Activated CD8-positive, alpha-beta memory T cell treated with anti-CD3 and anti-CD28 coated beads for 48 hours (primary cell): ENCODE measurements at regions not wholly inside any gene's neighbourhood (a gene's known extent, or its start where the extent isn't known, plus 50 kb on each side); places are given as distances from the start of the nearest gene placed in this dataset.

Source experiments
- DNase-seq, 3 experiments: peaks; one replicate each; pipeline ENCODE4 v3.0.0-alpha.2; 2020; ENCODE audit warnings: low read depth in 2 of 3, low spot score in 2 of 3

DNA sequence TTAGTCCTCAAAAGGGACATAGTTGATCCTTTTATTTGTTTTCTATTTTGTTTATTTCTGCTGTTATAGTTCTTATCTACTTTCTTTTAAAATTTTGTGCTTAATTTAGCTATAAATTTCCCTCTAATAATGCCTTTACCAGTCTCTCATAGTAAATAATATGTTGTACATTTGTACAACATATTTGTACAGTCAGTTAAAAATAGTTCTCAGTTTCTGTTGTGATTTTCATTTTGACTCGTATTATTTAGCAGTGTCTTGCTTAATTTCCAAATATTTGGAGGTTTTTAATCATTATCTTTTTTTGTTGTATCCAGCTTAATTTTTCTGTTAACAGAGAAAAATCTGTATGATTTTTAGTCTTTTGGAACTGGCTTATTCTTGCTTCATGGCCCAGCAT, 443.6 kb upstream of the TRIB2 start:
- DNase-seq: no peak

DNA sequence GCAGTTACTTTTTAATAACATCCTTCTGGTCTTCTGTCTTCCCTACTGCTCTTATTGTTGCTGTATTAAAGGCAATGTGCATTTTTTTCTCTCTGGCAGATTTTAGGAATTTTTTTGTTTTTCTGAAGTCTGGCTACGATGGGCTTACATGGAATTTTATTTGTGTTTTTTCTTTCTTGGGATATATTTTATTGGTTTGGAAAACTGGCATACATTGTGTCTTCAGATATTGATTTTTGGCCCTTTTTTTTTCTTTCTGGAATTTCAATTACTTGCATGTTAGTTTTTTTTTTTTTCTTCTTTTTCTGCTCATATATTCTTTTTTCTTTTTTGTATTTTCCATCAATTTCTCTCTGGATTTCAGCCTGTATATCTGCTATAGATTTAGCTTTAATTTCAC, 442.1 kb upstream of the TRIB2 start:
- no peak for DNase-seq

DNA sequence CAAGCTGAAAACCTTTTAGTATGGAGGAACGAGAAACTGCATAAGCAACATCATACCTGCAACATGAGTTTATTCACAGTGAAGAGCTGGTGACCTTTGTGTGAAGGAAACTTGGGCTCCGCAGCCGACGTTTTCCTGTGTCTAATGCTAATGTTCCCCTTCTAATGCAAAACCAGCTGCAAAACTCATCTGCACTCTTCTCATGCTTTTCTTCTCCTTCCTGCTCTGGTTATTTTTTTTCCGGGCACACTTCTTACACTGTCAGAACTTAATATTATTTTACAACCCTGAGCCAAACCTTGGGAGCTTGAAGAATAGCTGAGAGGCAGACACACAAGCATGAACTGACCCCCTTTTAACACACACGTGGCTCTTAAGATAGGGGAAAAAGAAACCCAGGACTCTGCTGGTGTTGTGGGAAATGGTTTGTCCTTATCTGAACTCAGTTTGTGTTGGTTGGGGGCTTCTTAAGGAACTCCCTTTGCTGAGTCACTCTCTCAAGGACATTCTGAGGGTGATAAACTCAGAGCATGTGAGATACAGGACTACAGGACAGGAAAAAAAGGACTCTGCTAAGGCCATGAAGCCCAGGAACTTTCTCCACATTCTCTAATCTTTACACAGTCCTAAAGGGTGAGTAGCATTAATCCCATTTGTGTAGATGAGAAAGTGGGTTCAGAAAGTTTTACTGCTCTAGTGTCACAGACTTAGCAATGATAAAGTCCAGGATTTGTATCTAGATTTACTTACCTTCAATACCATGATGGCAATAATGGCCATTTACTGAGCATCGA, 439.3 kb upstream of the TRIB2 start:
- no peak for DNase-seq

DNA sequence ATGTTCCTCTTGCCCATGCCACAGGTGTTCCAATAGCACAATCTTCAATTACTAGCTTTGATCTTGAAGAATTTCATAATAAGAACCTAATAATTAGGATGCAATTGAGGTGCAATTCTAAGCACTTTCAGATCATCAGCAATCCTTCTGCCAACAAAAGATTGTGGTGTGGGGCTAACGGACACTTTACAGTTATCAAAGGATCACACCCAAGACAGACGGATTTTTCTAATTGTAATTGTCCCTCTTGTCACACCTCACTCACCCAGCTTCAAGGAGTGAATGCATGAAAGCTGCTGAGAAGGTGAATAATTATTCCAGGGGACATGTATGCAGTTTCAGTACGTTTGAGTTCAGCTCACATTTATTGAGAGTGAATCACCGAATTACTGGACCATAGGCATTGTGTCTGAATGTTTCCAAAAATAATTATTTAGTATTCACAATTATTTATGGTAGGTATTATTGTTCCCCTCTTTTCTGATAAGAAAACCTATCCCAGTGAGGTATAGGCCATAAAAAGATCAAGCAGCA, 438.5 kb upstream of the TRIB2 start:
- no peak for DNase-seq

DNA sequence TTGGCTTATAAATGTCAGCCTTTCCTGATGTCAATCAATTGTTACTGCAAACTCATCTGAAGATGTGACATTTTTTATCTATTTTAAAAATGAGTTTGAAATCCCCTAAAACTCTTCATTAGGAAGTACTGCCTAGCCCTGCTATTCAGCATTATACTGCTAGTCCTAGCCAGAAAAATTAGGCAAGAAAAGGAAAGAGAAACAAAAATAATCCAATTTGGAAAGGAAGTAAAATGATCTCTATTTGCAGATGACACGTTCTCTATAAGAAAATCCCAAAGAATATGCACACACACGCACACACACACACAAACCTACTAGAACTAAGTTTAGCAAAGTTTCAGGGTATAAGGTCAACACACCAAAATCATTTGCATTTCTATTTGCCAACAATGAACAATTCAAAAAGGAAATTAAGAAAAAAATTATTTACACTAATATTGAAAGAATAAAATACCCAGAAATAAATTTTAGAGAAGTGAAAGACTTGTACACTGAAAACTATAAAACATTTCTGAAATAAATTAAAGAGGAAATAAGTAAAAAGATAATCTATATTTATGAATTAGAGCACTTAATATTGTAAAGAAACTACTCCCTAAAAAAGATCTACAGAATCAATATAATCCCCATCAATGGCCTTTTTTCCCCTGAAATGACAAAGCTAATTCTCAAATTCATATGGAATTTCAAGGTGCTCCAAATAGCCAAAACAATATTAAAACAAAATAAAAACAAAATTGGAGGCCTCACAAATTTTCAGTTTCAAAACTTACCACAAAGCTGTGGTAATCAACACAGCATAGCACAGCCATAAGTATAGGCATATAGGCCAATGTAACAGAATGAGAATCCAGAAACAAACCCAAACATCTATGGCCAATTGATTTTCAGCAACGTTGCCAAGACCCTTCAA, 433.7 kb upstream of the TRIB2 start:
- no peak for DNase-seq

DNA sequence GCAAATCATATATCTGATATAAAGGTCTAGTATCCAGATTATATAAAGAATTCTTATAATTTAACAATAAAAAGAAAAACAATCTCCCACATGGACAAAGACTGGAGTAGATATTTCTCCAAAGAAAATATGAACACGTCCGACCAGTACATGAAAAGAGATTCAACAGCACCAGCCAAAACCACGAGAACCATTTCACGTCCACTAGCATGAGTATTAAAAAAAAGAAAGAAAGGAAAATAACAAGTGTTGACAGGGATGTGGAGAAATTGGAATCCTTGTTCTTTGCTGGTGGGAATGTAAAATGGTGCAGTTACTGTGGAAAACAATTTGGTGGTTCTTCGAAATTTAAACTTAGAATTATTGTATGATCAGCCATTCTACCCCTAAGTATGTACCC, 432.7 kb upstream of the TRIB2 start:
- no peak for DNase-seq

DNA sequence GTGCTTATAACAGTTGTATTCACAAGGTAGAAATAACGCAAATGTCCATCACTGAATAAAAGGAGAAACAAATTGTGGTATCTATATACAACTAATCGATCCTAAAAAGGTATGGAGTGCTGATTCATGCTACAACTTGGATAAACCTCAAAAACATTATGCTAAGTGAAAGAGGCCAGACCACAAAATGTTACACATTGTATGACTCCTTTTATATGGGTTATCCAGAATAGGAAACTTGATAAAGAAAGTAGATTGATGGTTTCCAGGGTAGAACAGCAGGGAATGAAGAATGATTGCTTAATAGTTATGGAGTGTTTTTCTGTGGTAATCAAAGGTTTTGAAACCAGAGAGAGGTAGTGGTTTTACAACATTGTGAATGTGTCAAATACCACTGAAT, 432.2 kb upstream of the TRIB2 start:
- DNase-seq: no peak

DNA sequence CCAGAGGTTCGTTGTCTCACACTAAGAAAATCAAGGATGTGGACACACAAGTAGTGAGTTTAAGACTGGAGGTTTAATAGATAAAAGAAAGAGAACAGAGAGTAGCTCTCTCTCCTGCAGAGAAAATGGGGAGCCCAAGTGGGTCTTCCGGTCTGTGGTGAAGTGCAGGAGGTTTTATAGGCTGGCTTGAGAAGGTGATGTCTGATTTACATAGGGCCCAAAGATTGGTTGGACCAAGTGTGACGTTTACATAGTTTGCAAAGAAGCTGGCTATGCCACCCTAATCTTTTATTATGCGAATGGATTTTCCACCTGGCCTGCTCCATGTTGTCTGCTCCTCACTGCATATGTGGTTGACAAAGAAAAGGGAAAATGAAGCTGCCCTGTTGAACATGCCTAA, 430.4 kb upstream of the TRIB2 start:
- DNase-seq: no peak

DNA sequence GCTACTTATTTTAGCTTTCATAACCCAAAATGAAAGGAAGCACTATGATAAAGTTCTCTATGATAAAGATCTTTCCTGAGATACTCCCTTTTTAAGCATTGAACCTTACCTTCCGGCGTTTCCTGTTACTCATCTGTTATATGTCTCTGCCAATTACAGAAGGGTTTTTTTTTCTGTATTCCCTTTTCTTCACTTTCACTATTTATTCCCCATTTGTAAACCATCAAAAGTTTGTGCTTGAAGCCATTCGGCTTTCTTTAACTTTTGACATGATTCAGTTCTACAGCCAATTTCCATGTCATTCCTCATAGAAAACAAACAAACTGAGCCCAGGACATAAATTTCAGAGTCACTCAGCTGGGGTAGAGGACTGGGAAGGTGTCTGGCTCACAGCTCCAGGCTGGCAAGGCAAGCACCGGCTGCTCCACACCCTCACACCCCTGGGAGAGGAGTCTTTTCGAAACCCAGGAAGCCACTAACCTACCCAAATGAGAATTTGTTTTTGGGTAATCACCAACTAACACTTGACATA, 429.4 kb upstream of the TRIB2 start:
- no peak for DNase-seq

DNA sequence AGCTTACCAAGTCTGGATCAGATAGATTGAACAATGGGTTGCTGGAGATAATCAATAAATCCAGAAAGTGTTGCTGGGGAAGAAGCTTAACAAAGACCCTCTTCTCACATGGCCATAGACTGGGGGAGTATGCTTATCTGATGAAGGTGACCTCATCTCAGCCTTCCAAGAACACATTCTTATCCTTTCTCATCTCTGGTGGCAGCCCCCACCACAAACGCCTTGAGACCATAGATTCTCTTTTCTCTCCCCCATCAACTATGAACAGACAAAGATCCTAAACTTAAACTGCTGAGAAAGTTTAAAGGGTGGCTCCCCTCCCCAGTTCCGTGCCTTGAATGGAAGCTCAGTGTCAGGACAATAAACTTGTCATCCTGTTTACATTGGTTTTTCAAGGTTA, 428.7 kb upstream of the TRIB2 start:
- DNase-seq: no peak

DNA sequence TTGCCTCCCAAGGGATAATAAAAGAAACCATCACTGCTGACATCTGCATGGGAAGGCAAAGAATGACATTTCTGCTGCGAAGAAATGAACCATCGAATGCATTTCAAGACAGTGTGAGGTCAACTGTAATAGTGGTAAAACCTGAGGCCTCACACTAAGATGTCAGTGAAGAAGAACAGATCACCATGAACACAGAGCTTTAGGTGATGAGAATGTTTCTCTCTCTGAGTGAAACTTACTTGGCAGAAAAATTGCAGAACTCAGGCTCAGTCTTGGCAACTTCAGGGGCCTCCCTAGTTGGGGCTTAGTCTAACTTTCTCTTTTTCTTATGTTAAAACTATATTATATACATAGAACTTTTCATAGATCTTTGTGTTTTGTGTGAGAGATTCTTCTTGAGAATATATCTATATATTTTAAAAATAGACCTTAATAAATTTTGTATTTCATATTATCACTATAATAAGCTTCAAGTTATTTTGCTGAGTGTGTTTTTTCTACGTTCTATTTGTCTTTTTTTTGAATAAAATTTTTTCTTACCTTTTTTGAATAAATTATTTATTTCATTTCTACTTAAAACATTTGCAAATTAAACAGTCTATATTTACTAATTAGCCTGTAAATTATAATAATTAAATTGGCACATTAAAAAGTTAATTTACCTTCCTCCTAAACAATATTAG, 427.5 kb upstream of the TRIB2 start:
- DNase-seq: no peak

DNA sequence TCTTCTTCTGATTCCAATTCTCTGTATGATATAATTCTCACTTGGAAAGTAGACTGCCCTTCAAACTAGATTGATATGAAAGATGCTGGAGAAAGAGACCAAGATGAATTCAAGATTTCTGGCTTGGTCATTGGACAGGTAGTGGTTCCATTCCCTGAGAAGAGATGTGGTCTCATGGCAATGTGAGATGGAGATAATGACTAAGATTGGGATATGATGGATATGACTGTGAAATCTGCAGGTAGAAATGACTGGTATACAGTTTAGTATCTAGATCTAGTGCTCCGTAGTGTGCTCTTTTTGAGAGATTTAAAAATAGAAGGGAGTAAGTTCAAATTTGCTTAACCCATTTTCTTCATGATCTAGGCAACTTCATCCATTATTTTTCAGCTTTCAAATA, 425.4 kb upstream of the TRIB2 start:
- no peak for DNase-seq

DNA sequence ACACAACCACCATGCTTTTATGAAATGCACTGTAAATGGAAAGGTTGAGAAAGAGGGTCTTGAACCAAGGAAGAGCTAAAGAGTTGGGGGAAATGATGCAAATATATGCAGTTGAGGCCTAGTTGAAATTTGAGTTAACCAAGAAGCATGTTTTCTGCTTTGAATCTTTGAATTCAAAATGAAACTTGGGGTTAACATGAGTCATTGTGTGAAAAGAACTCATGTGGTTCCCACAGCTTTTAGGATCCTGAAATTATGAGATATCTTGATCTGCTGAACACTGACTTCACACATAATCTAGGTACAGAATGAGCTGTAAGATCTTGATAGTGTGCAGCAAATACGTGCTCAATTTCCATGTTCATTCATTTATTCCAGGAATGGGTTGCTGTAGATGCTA, 422.9 kb upstream of the TRIB2 start:
- no peak for DNase-seq

DNA sequence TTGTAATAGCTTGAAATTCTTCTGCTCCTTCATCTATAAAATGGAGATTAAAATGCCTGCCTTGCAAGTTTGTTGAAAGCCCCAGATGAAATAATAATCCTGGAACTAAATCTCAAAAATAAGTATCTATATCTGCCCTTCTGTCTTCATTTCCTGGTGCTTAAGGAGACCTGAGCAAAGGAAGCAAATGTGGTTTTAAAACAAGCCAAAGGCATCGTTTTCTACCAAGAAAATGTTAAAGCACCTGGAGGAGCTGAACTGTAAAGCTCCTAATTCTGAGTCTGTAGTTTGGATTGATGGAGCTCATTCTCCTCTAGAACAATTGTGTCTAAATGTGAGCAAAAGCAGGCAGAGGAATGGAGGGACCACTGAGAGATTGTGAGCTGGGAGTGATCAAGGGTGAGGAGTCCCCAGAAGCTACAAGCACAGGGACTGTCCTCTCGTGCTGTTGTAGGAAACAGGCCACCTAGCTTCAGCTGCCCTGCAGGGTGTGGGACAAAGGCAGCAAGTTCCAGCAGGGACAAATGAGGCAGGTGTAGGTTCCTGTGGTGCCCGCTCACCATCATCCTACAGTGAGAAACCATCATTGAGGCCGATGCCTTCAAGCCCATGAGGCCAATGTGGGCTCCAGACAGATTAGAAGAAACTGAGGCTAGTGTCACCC, 420.7 kb upstream of the TRIB2 start:
- DNase-seq: no peak

DNA sequence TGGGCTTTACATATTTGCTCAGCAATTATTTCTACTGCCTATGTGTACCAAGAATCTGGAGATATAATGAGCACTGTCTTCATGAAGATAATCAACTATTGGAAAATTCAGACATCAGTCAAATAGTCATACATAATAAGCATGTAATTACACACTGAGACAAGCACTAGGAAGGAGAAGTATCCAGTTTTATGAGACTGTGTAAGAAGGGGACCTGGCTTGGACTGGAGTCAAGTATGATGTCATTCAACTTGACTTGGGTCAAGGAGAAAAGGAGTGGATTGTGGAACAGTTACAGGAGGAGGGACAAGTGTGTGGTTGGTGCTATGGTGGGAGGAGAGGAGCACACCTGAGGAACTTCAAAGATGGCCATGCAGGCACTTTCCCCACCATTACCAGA, 419.8 kb upstream of the TRIB2 start:
- no peak for DNase-seq

DNA sequence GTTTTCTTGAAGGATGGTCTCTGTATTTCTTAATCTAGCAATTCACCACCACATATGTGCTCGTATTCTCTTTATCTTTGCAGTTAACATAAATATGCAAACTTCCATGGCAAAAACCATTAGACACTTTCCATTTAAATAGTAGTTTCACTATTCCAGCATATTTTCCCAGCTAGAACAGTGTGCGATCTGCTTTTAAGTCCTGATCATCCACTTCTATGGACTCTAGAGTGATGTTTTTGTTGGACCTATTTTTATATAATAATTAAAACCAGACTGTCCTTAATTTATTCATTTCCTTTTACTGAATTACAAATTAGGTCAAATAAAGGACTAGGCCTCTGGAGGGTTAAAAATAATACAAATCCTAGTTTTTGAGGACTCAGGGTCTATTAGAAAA, 418.4 kb upstream of the TRIB2 start:
- DNase-seq: no peak

DNA sequence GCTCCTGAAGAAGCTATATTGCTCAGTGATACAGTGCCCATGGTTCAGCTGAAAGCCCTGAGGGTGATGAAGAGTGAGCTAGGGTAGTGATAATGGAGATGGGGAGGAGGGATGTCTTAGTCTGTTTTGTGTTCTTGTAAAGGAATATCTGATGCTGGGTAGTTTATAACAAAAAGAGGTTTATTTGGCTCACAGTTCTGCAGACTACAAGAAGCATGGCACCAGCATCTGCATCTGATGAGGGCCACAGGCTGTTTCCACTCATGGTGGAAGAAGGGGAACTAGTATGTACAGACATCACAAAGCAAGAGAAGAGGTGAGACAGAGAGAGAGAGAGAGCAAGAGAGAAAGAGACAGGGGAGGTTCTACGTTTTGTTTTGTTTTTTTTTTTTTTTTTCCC, 417.3 kb upstream of the TRIB2 start:
- DNase-seq: no peak

DNA sequence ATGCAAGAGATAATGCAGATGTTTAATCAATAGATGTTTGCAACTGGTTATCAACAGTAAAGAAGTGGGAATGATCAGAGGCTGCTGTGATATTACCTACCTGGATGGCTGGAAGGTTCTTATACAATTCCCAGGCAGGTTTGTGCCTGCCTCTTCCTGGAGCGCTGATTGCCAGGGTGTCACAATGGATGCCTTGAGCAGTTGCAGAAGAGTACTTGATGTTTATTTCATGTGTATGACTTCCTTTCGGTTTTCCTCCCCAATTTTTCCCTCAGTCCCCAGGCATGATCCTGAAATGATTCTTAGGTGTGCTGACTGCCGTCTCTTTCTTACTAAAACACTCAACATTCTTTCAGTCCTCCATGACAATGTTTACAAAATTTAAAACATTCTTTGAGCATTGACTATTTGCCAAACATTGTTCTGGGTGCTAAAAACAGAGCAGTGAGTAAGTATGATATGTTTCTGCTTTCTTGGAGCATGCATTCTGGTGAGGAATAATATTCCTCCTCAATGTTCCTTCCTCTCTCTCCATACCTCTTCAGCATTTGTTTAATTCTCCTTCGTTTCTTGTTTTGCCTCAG, 416.6 kb upstream of the TRIB2 start:
- no peak for DNase-seq

DNA sequence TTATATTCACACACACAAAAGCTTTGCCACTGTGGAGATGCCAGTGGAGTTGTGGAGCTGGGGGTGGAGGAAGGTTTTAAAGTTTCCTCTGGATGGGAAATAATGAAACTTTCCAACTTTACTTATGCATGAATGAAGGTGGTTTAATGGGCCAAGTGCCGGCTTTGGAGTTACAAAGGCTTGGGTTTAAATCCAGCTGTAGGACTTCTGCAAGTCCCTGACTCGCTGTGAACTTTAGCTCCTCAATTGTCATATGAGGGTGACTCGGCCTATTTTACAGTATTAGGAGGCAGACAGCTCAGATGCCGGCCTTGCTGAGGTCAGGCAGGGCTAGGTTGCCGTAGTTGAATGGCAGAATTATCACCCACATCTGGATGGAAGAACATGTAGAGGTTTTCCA, 415.8 kb upstream of the TRIB2 start:
- DNase-seq: no peak

DNA sequence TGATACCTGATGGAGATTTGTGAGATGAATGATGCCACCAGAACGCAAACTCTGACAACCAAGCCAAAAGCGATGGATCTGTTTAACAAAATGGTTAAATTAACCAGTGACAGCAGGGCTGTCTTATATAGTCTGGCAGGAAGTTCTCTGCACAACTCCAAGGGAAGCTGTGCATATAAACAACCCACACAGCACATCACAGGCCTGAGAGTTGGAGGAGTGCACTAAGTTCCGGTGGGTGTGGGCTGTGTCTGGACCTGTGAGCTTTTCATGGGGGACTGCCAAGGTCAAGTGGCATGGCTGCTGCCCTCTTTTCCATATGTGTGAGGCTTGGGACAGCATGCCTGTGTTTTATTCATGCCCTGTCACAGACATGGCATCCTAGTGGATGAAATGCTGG, 414.6 kb upstream of the TRIB2 start:
- DNase-seq: no peak

DNA sequence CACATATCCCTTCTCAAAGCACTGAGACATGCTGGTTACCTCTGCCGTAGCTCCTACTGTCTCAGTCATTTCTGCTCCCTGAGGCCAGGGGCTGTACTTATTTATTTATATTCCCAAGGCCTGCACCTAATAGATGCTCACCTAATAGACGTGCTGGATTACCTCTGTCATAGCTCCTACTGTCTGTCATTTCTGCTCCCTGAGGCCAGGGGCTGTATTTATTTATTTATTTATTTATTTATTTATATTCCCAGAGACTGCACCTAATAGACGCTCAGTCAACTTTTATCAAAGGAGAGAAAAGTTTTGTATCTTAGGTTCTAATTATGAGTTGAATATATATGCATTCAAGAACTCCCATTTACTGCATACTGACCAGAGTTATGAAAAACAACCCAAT, 414.0 kb upstream of the TRIB2 start:
- no peak for DNase-seq
